Right hindlimb (tissue), 1 donor: ENCODE measurements at regions not wholly inside any gene's neighbourhood (a gene's known extent, or its start where the extent isn't known, plus 50 kb on each side); places are given as distances from the start of the nearest gene placed in this dataset.

ENCODE experiments used
- DNase-seq: peaks from one replicate; pipeline ENCODE4 v3.0.0-alpha.2; 2018

DNA sequence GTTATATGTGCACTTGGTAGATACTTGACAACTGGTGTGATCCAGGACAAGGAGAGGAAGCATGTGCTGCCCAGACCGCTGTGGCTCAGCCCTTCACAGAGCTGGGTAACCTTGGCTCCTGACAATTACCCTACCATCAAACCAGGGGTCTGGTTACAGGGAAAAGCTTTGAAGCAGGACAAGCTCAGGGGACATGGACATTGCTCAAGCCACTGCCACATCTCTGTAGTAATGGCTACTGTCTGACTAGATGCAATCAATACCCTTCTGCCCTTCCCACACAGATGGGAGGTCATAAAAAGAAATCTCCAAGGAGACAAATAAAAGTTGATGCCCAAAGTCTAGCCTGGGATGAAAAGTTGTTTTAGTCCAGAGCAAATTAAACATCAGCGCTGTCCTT lies 577.4 kb downstream of the MED13L start:
- DNase-seq = no peak

DNA sequence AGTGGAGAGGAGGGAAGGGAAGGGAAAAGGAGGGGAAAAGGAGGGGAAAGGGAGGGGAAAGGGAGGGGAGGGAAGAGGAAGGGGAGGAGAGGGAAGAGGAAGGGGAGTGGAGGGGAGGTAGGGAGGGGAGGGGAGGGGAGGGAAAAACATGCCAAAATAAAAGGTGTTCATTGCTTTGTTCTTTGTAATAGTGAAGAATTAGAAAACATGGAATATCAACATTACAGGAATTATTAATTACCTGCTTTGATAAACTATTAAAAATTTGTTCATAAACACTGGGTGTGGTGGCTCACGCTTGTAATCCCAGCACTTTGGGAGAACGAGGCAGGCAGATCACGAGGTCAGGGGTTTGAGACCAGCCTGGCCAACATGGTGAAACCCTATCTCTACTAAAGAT lies 579.2 kb downstream of the MED13L start:
- no peak for DNase-seq

DNA sequence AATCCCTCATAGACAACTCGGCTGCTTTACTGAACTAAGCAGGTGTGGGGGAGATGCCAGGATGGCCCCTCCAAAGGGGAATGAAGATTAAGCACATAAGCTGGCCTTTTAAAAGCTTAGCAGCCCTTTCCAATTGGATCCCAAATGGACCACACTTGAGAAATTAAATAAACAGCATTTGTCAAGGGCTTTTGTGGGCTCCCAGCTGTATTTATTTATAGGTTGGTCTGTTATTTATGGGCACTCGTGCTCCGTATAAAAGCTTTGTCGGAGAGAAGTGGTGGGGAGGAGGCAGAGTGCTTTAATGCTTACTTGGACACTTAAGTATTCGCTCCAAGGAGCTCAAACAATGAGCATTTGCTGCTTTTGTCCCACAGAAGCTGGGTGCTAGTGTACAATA lies 580.2 kb downstream of the MED13L start:
- no peak for DNase-seq

- no peak for DNase-seq
These were observed 582.9 kb downstream of the MED13L start for GRCh38 chr12:115694564-115694963.

DNA sequence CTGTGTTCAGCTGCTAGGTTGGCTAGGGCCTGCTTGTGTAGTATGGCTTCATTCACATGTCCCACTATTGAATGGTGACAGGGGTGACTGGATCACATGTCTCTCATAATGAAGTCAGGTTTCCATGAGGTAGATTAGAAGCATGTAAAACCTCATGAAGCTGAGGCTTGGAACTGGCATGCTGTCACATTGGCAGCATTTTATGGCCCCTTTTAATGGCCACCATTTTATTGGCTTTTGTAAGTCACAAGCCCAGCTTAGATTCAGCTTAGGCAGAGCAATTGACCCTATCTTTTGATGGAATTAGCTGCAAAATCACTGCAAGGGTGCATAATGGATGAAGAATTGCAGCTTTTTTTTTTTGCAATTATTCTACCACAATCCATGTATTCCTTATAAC lies 583.5 kb downstream of the MED13L start:
- no peak for DNase-seq

- DNase-seq = no peak
These were observed 586.4 kb downstream of the MED13L start for GRCh38 chr12:115691123-115691522.

DNA sequence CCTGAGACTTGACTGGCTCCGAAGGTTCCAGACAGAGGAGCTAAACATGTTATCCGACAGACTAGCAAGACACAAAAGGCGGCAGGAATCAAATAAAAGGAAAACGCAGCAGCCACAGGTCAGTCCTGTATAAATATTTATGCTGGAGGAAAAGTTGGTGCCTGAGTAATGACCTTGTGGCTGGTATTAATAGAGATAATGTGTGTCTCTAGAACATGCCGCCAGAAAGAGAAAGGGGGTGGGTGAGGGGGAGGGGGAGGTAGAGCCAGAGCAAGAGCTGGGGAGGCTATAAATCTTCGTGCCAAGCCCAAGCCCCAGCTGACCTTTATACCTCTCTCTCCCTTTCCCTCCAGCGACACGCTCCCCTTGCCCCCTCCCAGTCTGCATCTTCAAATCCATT lies 590.4 kb downstream of the MED13L start:
- no peak for DNase-seq

DNA sequence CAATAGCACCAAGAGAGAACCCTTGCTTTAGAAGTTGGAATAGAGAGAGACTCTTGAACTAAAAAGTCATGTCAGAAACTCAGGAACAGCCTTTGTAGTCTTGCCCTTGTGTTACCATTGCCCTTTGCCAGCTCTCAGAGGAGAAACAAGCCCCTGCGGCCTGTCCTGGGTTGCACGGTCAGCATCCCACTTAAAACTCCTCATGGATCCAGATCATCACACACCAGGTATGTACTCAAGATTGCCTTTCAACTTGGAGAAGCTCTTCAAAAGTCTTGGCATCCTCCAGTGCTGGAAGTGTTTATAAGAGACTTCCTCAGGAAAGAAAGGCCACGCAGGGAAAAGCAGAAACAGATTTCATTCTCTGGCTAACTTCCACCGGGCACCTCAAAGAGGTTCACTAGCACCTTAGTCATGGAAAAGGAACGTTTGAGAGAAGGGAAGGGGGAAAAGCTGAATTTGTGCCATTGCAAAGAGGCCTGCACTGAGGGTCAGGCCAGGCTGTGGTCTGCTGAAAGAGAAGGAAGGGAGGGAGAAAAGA lies 594.2 kb downstream of the MED13L start:
- DNase-seq = no peak

DNA sequence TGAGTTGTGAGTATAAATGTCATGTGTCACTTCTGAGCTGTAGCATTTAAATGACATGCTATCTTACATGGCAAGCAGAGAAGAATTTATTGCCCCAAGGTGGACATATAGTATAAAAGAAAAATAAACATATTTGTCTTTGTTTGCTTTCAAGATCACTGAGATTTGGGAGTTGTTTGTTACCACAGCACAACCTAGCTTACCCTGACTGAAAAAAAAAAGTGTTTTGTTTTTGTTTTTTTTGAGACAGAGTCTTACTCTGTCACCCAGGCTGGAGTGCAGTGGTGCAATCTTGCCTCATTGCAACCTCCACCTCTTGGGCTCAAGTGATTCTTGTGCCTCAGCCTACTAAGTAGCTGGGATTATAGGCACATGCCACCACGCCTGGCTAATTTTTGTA lies 596.5 kb downstream of the MED13L start:
- DNase-seq = no peak

GRCh38 chr12:115672506-115673080 lies 604.9 kb downstream of the MED13L start:
- DNase-seq = no peak

- no peak for DNase-seq
These were observed 605.4 kb downstream of the MED13L start for GRCh38 chr12:115672086-115672485.

DNA sequence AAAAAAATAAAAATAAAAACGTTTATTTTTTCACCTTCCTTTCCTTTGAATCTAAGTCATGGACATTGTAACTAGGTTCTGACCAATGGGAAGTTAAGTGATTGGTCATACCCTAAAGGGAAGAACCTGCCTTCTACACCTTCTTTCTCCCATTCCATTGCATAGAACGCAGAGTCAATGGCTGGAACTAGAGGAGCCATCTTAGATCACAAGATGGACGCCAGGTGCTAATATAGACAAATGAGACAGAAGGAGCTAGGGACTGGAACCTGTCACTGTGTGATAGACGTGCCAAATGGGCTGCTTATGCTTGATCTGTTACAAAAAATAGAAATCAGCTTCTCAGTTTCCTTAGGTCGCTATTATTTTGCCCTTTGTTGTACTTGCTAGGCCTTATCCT lies 606.6 kb downstream of the MED13L start:
- no peak for DNase-seq

DNA sequence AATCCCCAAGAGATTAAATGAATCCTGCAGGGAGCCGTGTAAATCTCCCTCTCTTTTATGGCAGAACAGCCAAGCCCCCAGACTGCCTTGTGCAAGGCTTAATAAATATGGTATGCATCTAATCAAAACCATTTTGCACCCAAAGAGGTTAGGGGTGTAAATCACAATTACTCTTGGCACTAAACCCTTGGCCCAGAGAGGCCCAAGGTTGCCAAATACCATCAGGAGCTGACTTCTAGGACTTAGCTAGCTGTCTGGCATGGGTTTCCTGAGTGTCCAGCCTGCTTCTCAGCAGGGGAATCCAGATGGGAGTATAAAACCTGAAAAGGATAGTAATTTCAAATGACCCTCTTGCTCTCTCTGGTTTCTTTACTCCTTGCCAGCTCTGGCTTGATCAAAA lies 610.4 kb downstream of the MED13L start:
- no peak for DNase-seq

- no peak for DNase-seq
These were observed 611.3 kb downstream of the MED13L start for GRCh38 chr12:115666168-115666567.

GRCh38 chr12:115661112-115661511 lies 616.4 kb downstream of the MED13L start:
- peak; percentile 42 for DNase-seq

GRCh38 chr12:115660211-115660805 lies 617.2 kb downstream of the MED13L start:
- DNase-seq = peak; percentile 24

GRCh38 chr12:115659422-115659821 lies 618.1 kb downstream of the MED13L start:
- DNase-seq = no peak

- no peak for DNase-seq
These were observed 620.1 kb downstream of the MED13L start for GRCh38 chr12:115657081-115658013.

DNA sequence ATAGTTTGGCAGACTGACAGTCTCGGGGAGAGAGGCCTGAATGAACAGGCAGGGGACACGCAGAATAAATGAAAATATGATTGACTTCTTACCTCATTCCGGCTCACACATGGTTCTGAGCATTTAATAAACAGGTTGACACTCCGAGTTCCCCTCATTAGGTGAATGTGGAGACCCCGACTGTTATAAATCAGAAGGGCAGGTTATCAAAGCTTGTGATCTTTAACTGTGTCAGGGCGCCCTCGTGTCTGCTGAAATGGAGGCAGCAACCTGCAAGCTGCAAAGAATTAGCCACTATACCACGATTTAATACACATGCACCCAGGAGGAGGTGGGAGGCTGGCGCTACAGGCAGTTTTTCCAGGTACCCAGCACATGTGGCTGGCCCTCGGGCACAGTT lies 627.5 kb downstream of the MED13L start:
- no peak for DNase-seq

- no peak for DNase-seq
These were observed 629.0 kb downstream of the MED13L start for GRCh38 chr12:115648463-115648862.

DNA sequence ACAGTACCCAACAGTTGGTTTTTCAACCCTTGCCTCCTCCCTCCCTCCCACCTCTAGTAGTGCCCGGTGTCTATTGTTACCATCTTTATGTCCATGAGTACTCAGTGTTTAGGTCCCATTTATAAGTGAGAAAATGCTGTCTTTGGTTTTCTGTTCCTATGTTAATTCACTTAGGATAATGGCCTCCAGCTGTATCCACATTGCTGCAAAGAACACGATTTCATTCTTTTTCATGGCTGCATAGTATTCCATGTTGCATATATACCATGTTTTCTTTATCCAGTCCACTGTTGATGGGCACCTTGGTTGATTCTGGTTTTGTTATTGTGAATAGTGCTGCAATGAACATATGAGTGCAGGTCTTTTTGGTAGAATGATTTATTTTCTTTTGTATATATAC lies 631.3 kb downstream of the MED13L start:
- DNase-seq = no peak

DNA sequence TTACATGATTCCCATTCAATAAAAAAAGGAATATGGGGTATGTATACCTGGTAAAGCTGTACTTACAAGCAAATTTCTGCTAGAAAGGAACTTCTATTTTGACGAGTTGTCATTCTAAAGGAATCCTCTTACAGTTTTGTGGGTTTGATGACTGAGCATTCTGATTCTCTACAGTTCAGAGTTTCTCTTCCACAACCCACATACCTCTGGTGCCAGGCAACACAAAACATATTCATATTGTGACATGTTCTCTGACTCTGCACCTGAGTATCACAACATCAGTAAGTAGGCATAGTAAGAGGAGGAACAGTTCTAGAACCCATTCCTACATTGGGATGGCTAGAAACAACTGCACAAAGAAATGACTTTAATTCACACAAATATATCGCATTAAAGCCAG lies 636.6 kb downstream of the MED13L start:
- DNase-seq = no peak

DNA sequence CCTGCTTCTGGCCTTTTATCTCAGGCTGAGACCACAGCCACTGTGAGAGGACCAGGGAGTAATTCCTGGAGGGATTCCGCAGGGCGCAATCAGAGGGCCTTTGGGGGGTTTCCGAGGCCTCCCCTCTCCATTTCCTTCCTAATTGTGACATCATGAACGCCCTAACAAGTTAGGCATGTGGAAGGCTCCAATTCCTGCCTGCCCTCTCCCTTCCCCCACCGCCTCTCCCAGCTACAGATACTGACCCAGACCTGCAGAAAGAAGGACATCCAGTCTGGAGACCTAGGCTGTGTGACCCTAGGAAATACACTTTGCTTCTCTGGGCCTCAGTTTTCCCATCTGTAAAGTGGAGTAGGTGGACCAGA lies 637.9 kb downstream of the MED13L start:
- DNase-seq = no peak
